GM23338 (cell line): ENCODE measurements at regions not wholly inside any gene's neighbourhood (a gene's known extent, or its start where the extent isn't known, plus 50 kb on each side); places are given as distances from the start of the nearest gene placed in this dataset.

Experiments
- ATAC-seq: fragments of 200-7000 bp; cut with Tn5 transposase; 3 replicates; pipeline ENCODE4 v1.9.1; 2020
- DNase-seq: peaks from one replicate; pipeline ENCODE4 v3.0.0-alpha.2; 2015; ENCODE audit warnings: low spot score
- H2AFZ ChIP-seq: fragments of 200-600 bp; sonication (generic); 2 replicates; pipeline ENCODE4 v1.8.0; 2016; ENCODE audit warnings: antibody characterized with exemption, mild to moderate bottlenecking, moderate library complexity
- H3F3A ChIP-seq: fragments of 200-600 bp; sonication (generic); replicated peaks from 2 replicates; pipeline ENCODE4 v1.8.0; 2017; ENCODE audit warnings: antibody characterized with exemption, mixed run types, low read depth
- H3K27ac ChIP-seq: fragments of 200-600 bp; sonication (generic); 2 replicates; pipeline ENCODE4 v1.6.1; 2016; ENCODE audit warnings: low read depth
- H3K27me3 ChIP-seq: fragments of 200-600 bp; sonication (generic); 2 replicates; pipeline ENCODE4 v1.8.0; 2016; ENCODE audit warnings: mild to moderate bottlenecking, mixed run types, moderate library complexity; ENCODE audit not compliant: insufficient read depth
- H3K36me3 ChIP-seq: fragments of 200-600 bp; sonication (generic); 2 replicates; pipeline ENCODE4 v1.8.0; 2016; ENCODE audit warnings: mild to moderate bottlenecking; ENCODE audit not compliant: insufficient read depth
- H3K4me1 ChIP-seq: fragments of 200-600 bp; sonication (generic); 2 replicates; pipeline ENCODE4 v1.8.0; 2016; ENCODE audit warnings: mild to moderate bottlenecking, moderate library complexity; ENCODE audit not compliant: insufficient read depth
- H3K4me2 ChIP-seq: fragments of 200-600 bp; sonication (generic); 2 replicates; pipeline ENCODE4 v1.7.1; 2017; ENCODE audit warnings: mixed run types
- H3K4me3 ChIP-seq: fragments of 200-600 bp; sonication (generic); 2 replicates; pipeline ENCODE4 v1.6.1; 2016; ENCODE audit warnings: mixed run types
- H3K79me2 ChIP-seq: fragments of 200-600 bp; sonication (generic); replicated peaks from 2 replicates; pipeline ENCODE4 v1.8.0; 2017; ENCODE audit warnings: mild to moderate bottlenecking; ENCODE audit not compliant: insufficient read depth
- H3K9me2 ChIP-seq: fragments of 200-600 bp; sonication (generic); 2 replicates; pipeline ENCODE4 v1.8.0; 2017; ENCODE audit not compliant: insufficient read depth
- H4K20me1 ChIP-seq: fragments of 200-600 bp; sonication (generic); replicated peaks from 2 replicates; pipeline ENCODE4 v1.8.0; 2017; ENCODE audit warnings: mild to moderate bottlenecking; ENCODE audit not compliant: insufficient read depth
- H3K27ac Mint-ChIP-seq: 2 replicates; pipeline ENCODE4 v1.8.0; 2020; ENCODE audit warnings: inconsistent platforms, mild to moderate bottlenecking, moderate library complexity, mixed read lengths
- H3K27me3 Mint-ChIP-seq: 3 replicates; pipeline ENCODE4 v1.8.0; 2022; ENCODE audit warnings: low read depth, mild to moderate bottlenecking, moderate library complexity, mixed read lengths, inconsistent platforms; ENCODE audit not compliant: insufficient read depth, poor library complexity
- H3K36me3 Mint-ChIP-seq: 3 replicates; pipeline ENCODE4 v1.8.0; 2021; ENCODE audit warnings: low read depth, mild to moderate bottlenecking, inconsistent platforms, moderate library complexity, mixed read lengths
- H3K4me1 Mint-ChIP-seq: 3 replicates; pipeline ENCODE4 v1.8.0; 2020; ENCODE audit warnings: mild to moderate bottlenecking, inconsistent platforms, mixed read lengths
- H3K4me3 Mint-ChIP-seq: 3 replicates; pipeline ENCODE4 v1.8.0; 2021; ENCODE audit warnings: moderate library complexity, mild to moderate bottlenecking, inconsistent platforms, mixed read lengths
- H3K9me3 Mint-ChIP-seq: 3 replicates; pipeline ENCODE4 v1.8.0; 2020; ENCODE audit warnings: moderate library complexity, mild to moderate bottlenecking, inconsistent platforms, mixed read lengths
- CREB1 ChIP-seq: fragments of 250-450 bp; sonication (Bioruptor Pico); IDR thresholded peaks from 2 replicates; pipeline ENCODE4 v1.5.0; 2020; ENCODE audit warnings: low read depth, mild to moderate bottlenecking, moderate library complexity
- EZH2phosphoT487 ChIP-seq: fragments of 200-600 bp; sonication (generic); IDR thresholded peaks from one replicate; pipeline ENCODE4 v1.8.1; 2018; ENCODE audit warnings: antibody characterized with exemption; ENCODE audit not compliant: unreplicated experiment
- JUNB ChIP-seq: IDR thresholded peaks from one replicate; pipeline ENCODE4 v1.6.1; 2016; ENCODE audit warnings: antibody characterized with exemption; ENCODE audit not compliant: unreplicated experiment
- POLR2AphosphoS5 ChIP-seq: IDR thresholded peaks from 2 replicates; pipeline ENCODE4 v1.6.1; 2016; ENCODE audit warnings: antibody characterized with exemption, low read depth
- STAT1 ChIP-seq: IDR thresholded peaks from one replicate; pipeline ENCODE4 v1.6.1; 2016; ENCODE audit warnings: antibody characterized with exemption; ENCODE audit not compliant: unreplicated experiment
- ZNF114 ChIP-seq: fragments of 250-450 bp; sonication (Bioruptor Pico); IDR thresholded peaks from 2 replicates; pipeline ENCODE4 v1.5.0; 2020; ENCODE audit warnings: mild to moderate bottlenecking, moderate library complexity
- ZNF331 ChIP-seq: fragments of 250-450 bp; sonication (Bioruptor Pico); IDR thresholded peaks from 2 replicates; pipeline ENCODE4 v1.5.0; 2020; ENCODE audit warnings: low read depth, mild to moderate bottlenecking, moderate library complexity
- TF ChIP-seq, protein P1 (sequence below): fragments of 250-450 bp; sonication (Bioruptor Pico); IDR thresholded peaks from 2 replicates; pipeline ENCODE4 v1.5.0; 2020; ENCODE audit warnings: mild to moderate bottlenecking, moderate library complexity
- TF ChIP-seq, protein P2 (sequence below): IDR thresholded peaks from 2 replicates; pipeline ENCODE4 v1.6.1; 2016; ENCODE audit warnings: antibody characterized with exemption

DNA sequence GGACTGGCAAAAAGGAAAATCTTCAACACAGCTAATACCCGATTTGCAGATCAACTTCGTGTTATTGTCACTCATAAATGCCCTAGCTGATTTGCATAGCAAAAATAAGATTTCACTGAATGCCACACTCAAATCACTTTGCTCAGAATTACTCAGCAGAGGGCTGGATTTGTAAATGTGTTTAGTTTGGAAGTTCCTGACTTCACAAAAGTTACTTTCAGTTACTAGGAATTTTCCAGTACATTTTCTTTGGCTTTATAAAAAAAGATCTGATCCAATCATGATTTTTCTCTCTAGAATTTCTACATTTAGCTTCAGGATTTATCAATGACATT, 433.3 kb upstream of the ID2 start (continued):
- TF ChIP-seq, protein P1, sequence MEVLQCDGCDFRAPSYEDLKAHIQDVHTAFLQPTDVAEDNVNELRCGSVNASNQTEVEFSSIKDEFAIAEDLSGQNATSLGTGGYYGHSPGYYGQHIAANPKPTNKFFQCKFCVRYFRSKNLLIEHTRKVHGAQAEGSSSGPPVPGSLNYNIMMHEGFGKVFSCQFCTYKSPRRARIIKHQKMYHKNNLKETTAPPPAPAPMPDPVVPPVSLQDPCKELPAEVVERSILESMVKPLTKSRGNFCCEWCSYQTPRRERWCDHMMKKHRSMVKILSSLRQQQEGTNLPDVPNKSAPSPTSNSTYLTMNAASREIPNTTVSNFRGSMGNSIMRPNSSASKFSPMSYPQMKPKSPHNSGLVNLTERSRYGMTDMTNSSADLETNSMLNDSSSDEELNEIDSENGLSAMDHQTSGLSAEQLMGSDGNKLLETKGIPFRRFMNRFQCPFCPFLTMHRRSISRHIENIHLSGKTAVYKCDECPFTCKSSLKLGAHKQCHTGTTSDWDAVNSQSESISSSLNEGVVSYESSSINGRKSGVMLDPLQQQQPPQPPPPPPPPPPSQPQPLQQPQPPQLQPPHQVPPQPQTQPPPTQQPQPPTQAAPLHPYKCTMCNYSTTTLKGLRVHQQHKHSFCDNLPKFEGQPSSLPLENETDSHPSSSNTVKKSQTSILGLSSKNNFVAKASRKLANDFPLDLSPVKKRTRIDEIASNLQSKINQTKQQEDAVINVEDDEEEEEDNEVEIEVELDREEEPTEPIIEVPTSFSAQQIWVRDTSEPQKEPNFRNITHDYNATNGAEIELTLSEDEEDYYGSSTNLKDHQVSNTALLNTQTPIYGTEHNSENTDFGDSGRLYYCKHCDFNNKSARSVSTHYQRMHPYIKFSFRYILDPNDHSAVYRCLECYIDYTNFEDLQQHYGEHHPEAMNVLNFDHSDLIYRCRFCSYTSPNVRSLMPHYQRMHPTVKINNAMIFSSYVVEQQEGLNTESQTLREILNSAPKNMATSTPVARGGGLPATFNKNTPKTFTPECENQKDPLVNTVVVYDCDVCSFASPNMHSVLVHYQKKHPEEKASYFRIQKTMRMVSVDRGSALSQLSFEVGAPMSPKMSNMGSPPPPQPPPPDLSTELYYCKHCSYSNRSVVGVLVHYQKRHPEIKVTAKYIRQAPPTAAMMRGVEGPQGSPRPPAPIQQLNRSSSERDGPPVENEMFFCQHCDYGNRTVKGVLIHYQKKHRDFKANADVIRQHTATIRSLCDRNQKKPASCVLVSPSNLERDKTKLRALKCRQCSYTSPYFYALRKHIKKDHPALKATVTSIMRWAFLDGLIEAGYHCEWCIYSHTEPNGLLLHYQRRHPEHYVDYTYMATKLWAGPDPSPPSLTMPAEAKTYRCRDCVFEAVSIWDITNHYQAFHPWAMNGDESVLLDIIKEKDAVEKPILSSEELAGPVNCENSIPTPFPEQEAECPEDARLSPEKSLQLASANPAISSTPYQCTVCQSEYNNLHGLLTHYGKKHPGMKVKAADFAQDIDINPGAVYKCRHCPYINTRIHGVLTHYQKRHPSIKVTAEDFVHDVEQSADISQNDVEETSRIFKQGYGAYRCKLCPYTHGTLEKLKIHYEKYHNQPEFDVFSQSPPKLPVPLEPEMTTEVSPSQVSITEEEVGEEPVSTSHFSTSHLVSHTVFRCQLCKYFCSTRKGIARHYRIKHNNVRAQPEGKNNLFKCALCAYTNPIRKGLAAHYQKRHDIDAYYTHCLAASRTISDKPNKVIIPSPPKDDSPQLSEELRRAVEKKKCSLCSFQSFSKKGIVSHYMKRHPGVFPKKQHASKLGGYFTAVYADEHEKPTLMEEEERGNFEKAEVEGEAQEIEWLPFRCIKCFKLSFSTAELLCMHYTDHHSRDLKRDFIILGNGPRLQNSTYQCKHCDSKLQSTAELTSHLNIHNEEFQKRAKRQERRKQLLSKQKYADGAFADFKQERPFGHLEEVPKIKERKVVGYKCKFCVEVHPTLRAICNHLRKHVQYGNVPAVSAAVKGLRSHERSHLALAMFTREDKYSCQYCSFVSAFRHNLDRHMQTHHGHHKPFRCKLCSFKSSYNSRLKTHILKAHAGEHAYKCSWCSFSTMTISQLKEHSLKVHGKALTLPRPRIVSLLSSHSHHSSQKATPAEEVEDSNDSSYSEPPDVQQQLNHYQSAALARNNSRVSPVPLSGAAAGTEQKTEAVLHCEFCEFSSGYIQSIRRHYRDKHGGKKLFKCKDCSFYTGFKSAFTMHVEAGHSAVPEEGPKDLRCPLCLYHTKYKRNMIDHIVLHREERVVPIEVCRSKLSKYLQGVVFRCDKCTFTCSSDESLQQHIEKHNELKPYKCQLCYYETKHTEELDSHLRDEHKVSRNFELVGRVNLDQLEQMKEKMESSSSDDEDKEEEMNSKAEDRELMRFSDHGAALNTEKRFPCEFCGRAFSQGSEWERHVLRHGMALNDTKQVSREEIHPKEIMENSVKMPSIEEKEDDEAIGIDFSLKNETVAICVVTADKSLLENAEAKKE (CRISPR knock-in tag): no peak
- TF ChIP-seq EZH2phosphoT487: no peak
- TF ChIP-seq ZNF114 (CRISPR knock-in tag): no peak
- no peak for TF ChIP-seq POLR2AphosphoS5
- no peak for TF ChIP-seq STAT1
- TF ChIP-seq ZNF331 (CRISPR knock-in tag): no peak

DNA sequence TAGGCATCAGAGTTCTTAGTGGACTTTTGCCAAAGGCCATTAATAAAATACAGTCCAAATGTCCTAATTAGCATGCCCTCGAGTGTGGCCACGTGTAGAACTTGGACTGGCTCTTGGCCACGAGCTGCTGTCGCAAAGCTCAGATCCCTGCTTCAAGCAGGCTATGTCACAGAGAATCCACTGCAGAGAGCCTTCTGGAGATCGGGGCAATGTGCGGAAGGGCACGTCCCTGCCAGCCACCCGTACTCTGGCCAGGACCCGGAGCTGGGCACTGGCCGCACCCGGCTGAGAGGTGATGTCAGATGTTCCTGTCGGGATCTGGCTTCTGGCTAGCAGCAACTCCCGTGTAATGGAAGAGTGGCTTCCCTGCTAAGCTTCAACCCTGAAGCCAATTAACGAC, 432.7 kb upstream of the ID2 start:
- Histone ChIP-seq H3K36me3 (no peaks in the 10 kb centered on the region; the same call in 1 of the 2 replicates), H3K4me2 (no peak overlapping the region), H2AFZ (no peak overlapping the region), H3K27ac (no peak overlapping the region), H3K9me2 (peaks cover 16% of the 10 kb centered on the region), H3F3A (no peaks in the 10 kb centered on the region), H3K27me3 (no peaks in the 10 kb centered on the region), H3K79me2 (no peaks in the 10 kb centered on the region), H4K20me1 (no peaks in the 10 kb centered on the region), H3K4me1 (0 out of 2 replicates have a peak, but pooled peaks cover 2% of the 10 kb centered on the region), H3K4me3 (no peak overlapping the region)
- peaks cover 38% of the 10 kb centered on the region for H3K9me3 Mint-ChIP-seq
- peaks cover 6% of the 10 kb centered on the region for H3K4me1 Mint-ChIP-seq
- H3K27ac Mint-ChIP-seq: no peak overlapping the region
- ATAC-seq (no peak), DNase-seq (no peak)
- H3K4me3 Mint-ChIP-seq: no peak overlapping the region
- H3K27me3 Mint-ChIP-seq: peaks cover 6% of the 10 kb centered on the region
- peaks cover 30% of the 10 kb centered on the region for H3K36me3 Mint-ChIP-seq
- TF ChIP-seq, protein P2, sequence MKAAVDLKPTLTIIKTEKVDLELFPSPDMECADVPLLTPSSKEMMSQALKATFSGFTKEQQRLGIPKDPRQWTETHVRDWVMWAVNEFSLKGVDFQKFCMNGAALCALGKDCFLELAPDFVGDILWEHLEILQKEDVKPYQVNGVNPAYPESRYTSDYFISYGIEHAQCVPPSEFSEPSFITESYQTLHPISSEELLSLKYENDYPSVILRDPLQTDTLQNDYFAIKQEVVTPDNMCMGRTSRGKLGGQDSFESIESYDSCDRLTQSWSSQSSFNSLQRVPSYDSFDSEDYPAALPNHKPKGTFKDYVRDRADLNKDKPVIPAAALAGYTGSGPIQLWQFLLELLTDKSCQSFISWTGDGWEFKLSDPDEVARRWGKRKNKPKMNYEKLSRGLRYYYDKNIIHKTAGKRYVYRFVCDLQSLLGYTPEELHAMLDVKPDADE: no peak
- no peak for TF ChIP-seq CREB1 (CRISPR knock-in tag)
- no peak for TF ChIP-seq JUNB
- no peak for TF ChIP-seq EZH2phosphoT487
- TF ChIP-seq, protein P1 (CRISPR knock-in tag): no peak
